Mesodermal cell (in vitro differentiated cells): ENCODE measurements at regions not wholly inside any gene's neighbourhood (a gene's known extent, or its start where the extent isn't known, plus 50 kb on each side); places are given as distances from the start of the nearest gene placed in this dataset.

Source experiments
- H3K27ac ChIP-seq: 2 replicates; pipeline ENCODE4 v1.7.0; 2013; ENCODE audit warnings: mild to moderate bottlenecking, low read depth, low read length, moderate library complexity; ENCODE audit not compliant: severe bottlenecking
- H3K36me3 ChIP-seq: 2 replicates; pipeline ENCODE4 v1.7.1; 2013; ENCODE audit warnings: mild to moderate bottlenecking, low read length, moderate library complexity; ENCODE audit not compliant: control insufficient read depth, insufficient read depth
- H3K4me1 ChIP-seq: one replicate; pipeline ENCODE4 v1.7.1; 2013; ENCODE audit warnings: mild to moderate bottlenecking, low read length; ENCODE audit not compliant: insufficient read depth, control insufficient read depth, poor library complexity, severe bottlenecking
- H3K4me3 ChIP-seq: 2 replicates; pipeline ENCODE4 v1.7.0; 2013; ENCODE audit warnings: low read length, control low read depth, mild to moderate bottlenecking; ENCODE audit not compliant: insufficient read depth, poor library complexity, severe bottlenecking; ENCODE audit errors: extremely low read depth
- H3K9me3 ChIP-seq: 2 replicates; pipeline ENCODE4 v1.7.1; 2013; ENCODE audit warnings: mild to moderate bottlenecking, low read length, moderate library complexity; ENCODE audit not compliant: control insufficient read depth
- WGBS, 2 experiments: methylation state at CpG; one replicate each; pipeline ENCODE4 v1.1.5; 2013; ENCODE audit warnings: missing lambda C conversion rate in 2 of 2; ENCODE audit not compliant: insufficient coverage in 2 of 2; 5-methylcytosine and 5-hydroxymethylcytosine counted together

DNA sequence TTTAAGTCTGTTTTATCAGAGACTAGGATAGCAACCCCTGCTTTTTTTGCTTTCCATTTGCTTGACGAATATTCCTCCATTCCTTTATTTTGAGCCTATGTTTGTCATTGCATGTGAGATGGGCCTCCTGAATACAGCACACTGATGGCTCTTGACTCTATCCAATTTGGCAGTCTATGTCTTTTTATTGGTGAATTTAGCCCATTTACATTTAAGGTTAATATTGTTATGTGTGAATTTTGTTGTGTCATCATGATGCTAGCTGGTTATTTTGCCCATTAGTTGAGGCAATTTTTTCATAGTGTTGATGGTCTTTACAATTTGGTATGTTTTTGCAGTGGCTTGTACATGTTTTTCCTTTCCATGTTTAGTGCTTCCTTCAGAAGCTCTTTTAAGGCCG lies 50.7 kb upstream of the PDE4B start:
- H3K36me3 ChIP-seq = no peaks in the 10 kb centered on the region
- no peak overlapping the region for H3K27ac ChIP-seq
- no peak overlapping the region for H3K4me3 ChIP-seq
- H3K4me1 ChIP-seq = no peaks in the 10 kb centered on the region
- 60% methylated on average over 1 of the region's 2 CpGs; no CpG with 5 or more reads in 1 of the 2 experiments for WGBS, 2 experiments
- H3K9me3 ChIP-seq = peaks cover 18% of the 10 kb centered on the region
